Liver (tissue), 3 donors: ENCODE measurements at regions not wholly inside any gene's neighbourhood (a gene's known extent, or its start where the extent isn't known, plus 50 kb on each side); places are given as distances from the start of the nearest gene placed in this dataset.

ENCODE experiments used
- TAF1 ChIP-seq: conservative IDR thresholded peaks from 2 replicates; pipeline ENCODE4 v1.6.1; 2016; ENCODE audit warnings: antibody characterized with exemption, mild to moderate bottlenecking
- TF ChIP-seq, protein P1 (sequence below): fragments of 150-350 bp; IDR thresholded peaks from 2 replicates; pipeline ENCODE4 v1.5.1; 2017; ENCODE audit warnings: improper control_type of control experiment, low read depth, low read length; ENCODE audit not compliant: missing input control
- donor health status: healthy.
- donor health status: healthy.

DNA sequence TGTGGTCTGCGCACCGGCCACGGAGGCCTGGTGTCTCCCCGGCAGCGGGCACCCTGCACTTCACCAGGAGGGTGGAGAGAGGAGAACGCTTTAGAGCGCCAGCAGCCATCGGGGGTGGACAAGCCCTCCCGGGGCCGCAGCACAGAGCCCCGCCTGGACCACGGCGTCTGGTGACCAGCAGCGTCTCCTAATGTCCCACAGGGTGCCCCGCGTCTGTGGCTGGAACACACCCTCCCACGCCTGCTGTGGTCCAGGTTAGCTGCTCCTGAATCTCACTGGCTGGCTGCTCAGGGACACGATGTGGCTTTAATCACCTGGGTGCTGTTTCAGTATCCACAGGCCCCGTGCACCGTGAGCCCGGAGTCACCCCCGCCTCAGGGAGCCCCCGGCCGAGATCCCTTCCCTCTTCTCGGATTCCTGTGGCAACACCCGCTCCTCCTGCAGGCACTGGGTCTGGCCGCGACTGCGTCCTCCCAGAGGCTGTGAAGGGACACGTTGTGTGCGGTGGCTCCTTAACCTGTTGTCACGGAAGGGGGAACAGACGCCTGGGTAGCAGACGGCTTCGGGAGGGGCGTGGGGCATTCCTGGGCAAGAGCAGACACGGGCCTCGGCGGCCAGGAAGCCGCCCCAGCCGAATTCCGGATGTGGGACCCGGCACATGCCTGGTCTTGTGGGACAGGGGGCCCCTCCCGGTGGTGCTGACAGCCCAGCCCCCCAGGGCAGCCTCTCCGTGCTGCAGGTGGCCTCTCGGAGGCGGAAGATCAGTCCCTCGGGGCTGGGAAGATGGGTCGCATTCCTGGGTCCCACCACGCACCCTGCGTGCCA is 78.9 kb downstream of the FOXL3 start:
- no peak for TF ChIP-seq TAF1
- TF ChIP-seq, protein P1, sequence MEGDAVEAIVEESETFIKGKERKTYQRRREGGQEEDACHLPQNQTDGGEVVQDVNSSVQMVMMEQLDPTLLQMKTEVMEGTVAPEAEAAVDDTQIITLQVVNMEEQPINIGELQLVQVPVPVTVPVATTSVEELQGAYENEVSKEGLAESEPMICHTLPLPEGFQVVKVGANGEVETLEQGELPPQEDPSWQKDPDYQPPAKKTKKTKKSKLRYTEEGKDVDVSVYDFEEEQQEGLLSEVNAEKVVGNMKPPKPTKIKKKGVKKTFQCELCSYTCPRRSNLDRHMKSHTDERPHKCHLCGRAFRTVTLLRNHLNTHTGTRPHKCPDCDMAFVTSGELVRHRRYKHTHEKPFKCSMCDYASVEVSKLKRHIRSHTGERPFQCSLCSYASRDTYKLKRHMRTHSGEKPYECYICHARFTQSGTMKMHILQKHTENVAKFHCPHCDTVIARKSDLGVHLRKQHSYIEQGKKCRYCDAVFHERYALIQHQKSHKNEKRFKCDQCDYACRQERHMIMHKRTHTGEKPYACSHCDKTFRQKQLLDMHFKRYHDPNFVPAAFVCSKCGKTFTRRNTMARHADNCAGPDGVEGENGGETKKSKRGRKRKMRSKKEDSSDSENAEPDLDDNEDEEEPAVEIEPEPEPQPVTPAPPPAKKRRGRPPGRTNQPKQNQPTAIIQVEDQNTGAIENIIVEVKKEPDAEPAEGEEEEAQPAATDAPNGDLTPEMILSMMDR = no peak
